ENCODE measurements at regions not wholly inside any gene's neighbourhood (a gene's known extent, or its start where the extent isn't known, plus 50 kb on each side); places are given as distances from the start of the nearest gene placed in this dataset.

- TF ChIP-seq USF2 (IDR thresholded peaks at IDR 0.05; ENCODE audit: low read depth, low read length), result no peak
- no peak for TF ChIP-seq CTCF (conservative IDR thresholded peaks at IDR 0.05; ENCODE audit: low read depth, low read length)
- no peak for TF ChIP-seq POLR2A (IDR thresholded peaks at IDR 0.05; ENCODE audit: low read depth, low read length)
- no peak for TF ChIP-seq RAD21 (IDR thresholded peaks at IDR 0.05; ENCODE audit: low read length)
- TF ChIP-seq SMC3 (IDR thresholded peaks at IDR 0.05; ENCODE audit: low read depth, low read length), result no peak
- TF ChIP-seq MXI1 (IDR thresholded peaks at IDR 0.05; ENCODE audit: borderline replicate concordance, low read depth, low read length), result no peak
- TF ChIP-seq CEBPB (IDR thresholded peaks at IDR 0.05; ENCODE audit: low read depth, low read length), result no peak
- TF ChIP-seq FOS (IDR thresholded peaks at IDR 0.05; ENCODE audit: low read depth, low read length), result no peak
- no peak for TF ChIP-seq BHLHE40 (IDR thresholded peaks at IDR 0.05; ENCODE audit: low read depth, low read length)
- TF ChIP-seq RCOR1 (IDR thresholded peaks at IDR 0.05; ENCODE audit: insufficient replicate concordance, low read length), result no peak
- TF ChIP-seq ELK1 (IDR thresholded peaks at IDR 0.05; ENCODE audit: borderline replicate concordance, low read depth, low read length), result no peak
- TF ChIP-seq RFX5 (IDR thresholded peaks at IDR 0.05; ENCODE audit: low read depth, low read length), result no peak
- no peak for TF ChIP-seq MAFK (IDR thresholded peaks at IDR 0.05; ENCODE audit: low read depth, low read length)
Observed at GRCh38 chr10:8229153-8229552, 174.7 kb downstream of the GATA3 start.

All from IMR-90 (cell line).